ENCODE measurements at regions not wholly inside any gene's neighbourhood (a gene's known extent, or its start where the extent isn't known, plus 50 kb on each side); places are given as distances from the start of the nearest gene placed in this dataset.
"Not testable (repeated sequence)": the region's sequence is repeated elsewhere in the genome, so short reads cannot be mapped to it uniquely, and the experiment has no call there.

DNA sequence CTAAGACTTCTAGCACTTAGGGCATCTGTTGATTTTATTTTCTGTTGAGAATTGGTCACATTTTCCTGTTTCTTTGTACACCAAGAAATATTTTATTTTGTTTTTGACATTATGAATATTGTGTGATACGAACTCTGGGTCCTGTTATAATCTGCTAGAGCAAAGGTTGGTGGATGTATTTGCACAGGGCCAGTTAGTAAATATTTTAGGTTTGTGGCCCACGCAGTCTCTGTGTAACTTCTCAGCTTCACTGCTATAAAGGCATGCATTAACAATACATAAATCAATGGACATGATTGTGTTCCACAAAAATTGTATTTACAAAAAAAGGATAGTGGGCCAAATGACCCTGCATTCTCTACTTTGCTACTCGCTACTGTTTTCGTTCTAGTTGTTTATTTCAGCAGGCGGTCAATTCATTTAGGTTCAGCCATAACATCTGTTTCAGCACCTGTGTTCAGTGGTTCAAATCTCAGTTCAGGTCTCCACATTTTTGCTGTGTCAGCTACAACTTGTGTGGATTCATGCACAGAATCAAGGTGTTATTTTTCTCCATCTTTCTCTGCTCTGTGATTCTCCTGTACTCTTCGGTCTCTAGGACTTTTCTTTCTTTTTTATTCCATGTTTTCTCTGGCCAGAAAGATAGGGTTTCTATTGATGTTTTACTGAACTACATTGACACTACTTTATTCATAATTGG is 786.2 kb downstream of the ETS1 start:
- no peak for DNase-seq

DNA sequence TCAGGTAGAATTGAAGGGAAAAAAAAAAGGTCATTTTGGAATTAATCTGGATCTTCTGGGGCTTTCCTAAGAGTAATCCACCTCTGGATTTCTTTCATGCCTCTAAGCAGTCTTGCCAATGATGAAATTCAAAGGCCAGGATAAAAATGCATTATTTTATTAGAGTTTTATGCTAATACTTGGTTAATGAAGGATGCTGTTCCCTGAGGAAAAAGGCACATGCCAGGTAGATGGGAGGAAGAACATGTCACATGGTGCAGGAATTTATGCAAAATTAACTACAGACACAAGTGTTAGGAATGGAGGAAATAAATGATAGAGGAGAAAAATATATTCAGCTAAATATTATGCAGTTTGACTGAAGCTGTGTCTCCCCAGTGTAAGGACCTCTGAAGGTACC is 792.0 kb downstream of the ETS1 start:
- DNase-seq: no peak

DNA sequence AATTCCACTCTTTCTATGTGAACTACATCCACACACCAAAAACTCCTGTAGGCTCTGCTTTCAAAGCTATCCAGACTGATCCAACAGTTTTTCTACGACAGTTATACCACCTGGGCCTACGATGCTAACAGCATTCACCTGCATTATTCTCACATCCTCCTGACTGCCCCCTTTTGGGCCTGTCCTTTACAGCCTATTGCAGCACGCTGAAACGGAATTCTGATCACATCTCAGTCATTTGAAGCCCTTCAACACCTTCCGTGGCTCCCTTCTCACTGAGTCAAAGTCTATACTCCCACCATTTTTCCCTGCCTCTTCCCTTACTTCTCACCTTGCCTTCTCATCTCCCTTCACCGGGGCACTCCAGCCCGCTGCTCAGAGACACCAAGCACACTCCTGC is 791.3 kb upstream of the KIRREL3 start:
- DNase-seq: no peak

DNA sequence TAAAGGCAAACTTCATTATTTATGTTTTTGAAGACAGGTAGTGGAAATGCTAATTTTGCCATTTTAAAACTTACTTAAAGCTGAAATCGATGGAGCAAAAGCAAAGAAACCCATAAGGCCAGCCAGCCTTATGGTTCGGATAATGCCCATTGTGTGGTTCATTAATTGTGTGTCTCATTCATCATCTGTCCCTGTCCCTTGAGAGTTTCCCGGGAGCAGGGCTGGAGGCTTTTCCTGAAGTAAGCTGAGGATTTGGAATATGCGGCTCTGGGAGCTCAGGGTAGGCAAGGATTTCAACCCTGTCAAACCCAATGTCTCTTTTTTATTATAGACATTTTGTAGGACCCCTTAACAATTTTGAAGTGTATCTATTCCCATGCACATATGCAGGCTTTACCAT is 790.0 kb upstream of the KIRREL3 start:
- DNase-seq: no peak

DNA sequence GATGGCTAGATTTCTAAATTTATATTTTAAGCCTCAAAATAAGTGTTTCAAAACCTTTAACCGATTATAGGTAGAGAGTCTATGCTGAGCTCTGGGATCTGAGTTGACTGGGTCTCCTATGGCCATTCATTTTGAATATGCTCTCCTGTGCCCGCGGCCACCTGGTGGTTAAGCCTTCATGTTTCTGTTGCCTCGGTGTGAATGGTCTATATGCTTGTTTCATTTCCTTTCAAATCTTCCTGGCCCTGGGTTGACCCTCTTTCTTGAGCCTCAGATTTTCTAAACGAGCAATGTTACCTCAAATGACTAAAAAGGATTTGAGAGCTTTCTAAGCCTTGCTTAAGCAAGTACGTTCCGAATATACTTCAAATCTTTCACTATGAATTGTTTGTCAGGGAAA is 789.4 kb upstream of the KIRREL3 start:
- DNase-seq: no peak

DNA sequence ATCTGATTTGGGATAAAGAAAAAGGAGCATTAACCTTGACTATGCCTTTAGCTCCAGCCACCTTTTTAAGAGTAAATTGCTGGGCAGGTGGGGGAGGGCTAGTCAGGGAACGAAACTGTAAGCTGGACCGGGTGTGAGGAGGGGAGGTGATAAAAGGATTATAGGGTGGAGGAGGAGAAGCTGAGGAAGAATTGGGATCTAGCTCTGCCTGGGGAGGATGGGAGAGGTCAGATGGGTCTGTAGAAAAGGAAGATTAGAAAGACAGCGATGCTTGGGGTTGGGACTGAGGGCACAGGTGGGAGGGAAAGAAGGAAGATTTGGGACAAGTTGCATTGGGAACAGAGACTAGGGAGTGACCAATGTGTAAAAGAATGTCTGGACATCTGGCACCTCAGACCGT is 772.4 kb upstream of the KIRREL3 start:
- not testable (repeated sequence) for DNase-seq

DNA sequence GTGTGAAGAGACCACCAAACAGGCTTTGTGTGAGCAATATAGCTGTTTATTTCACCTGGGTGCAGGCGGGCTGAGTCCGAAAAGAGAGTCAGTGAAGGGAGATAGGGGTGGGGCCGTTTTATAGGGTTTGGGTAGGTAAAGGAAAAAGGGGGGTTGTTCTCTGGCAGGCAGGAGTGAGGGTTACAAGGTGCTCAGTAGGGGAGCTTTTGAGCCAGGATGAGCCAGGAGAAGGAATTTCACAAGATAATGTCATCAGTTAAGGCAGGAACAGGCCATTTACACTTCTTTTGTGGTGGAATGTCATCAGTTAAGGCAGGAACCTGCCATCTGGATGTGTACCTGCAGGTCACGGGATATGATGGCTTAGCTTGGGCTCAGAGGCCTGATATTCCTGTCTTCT is 768.4 kb upstream of the KIRREL3 start:
- not testable (repeated sequence) for DNase-seq

DNA sequence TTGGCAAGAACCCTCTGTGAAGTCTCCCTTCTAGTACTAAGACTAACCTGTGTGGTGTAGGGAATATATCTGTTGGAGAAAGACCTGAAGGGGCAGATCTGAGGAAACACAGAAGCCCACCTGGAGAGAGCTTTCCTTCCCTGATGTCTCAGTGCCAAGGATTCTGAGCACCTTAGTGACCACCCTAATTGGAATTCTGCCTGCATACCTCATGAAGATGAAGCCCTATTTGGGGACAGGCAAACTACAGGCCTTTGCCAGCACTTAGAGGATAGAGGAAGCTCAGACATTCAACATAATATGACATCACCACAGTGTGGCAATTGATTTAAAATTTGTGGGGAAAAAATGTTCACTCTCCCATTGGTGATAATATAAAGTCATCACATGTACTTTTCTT is 766.2 kb upstream of the KIRREL3 start:
- no peak for DNase-seq

DNA sequence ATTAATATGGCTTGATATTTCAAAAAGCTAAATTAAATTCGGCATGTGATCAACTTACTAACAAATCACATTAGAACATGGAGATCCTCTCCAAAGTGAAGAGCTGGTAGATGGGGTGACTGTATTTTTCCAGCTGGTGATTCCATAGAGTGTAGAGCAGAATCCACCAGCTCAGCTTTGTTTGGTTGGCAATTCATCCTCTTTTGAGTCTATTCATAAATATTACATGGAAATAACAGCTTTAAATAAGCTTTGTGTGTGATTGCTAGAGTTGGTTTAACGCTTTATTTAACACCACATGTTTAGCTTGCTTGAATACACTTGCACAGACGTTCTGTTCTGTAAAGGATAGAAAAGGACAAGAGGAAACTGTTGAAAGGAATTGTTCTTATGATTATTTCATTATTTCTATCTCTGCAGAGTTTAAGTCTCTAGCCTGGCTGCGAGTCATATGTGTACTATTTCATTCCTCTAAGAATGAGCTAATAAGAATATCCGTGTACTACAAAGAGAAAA is 738.3 kb upstream of the KIRREL3 start:
- DNase-seq: no peak

DNA sequence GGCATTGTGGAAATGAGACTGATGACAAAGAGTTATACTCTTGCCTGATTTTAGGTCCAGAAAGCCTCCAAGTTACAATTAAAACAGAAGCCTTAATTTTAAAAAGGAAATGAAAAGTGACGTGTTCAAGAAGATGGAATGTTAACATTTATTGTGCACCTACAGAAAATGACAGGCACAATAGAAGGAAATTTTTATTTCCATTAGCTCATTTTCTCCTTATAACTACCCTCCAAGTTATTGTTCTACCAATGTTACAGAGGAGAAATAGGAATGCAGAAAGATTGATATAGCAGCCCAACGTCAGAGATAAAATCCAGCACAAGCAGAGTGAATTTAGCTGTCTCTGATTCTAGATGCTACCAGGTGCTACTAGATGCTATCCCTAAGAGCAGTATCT is 736.9 kb upstream of the KIRREL3 start:
- DNase-seq: no peak

DNA sequence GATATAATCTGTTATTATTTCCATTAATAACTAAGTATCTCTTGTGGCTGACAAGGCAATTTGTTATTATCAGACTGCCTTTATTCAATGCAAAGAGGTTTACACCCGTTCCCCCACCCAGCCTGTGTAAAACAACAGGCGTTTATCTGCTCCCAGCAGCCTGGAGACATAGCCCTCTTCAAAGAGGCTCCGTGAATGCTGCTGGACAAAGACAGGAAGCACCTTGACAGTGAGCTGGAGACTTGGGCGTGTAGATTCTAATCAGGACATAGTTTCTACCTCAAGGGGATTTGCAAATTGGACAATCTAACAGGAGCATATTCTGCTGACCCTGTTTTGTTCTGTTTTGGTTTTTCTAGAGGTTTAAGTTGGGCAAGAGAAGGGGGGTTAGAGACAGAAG is 733.0 kb upstream of the KIRREL3 start:
- no peak for DNase-seq

DNA sequence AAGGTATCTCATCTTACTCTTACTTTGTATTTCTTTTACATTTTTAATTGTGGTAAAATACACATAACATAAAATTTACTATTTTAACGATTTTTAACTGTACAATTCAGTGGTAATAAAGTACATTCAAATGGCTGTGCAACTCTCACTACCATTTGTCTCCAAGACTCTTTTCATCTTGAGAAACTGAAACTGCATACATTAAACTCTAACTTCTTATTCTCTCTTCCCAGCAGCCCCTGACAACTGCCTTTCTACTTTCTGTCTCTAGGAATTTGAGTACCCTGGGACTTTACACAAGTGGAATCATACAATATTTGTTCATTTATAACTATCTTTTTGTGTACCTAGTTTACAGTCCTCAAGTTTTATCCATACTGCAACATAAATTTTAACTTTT is 725.8 kb upstream of the KIRREL3 start:
- DNase-seq: no peak

DNA sequence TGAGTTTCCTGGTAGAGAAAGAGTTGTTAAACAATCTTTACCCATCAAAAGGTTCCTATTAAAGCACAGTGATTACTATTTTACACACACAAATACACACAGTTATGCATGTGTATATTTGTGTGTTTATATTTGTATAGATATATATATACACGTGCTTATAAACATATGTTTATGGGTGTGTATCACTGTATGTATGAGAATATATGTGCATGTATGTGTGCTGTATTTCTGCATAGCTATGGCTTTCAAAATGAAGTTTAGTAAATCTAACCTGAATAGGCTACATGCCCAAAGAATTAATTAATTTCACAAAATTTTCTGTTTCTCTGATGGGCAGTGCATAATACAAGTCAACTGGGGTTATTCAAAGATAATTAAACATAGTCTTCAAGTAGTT is 723.1 kb upstream of the KIRREL3 start:
- DNase-seq: no peak

DNA sequence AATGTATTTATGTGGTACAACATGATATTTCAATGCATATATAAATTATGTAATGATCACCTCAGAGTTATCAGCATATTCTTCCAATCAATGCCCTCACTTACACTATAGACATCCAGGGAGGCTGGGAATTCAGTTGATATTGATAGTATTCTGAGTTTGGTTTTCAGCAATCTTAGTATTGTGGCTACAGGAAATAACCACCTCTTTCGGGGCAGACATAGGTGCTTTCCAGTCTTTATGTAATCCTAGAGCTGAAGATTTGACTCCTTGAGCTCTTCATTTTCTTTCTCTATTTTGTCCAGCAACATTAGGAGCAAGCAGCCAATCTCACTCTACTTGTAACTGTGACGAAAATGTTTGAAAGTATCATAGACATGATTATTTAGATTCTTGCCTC is 712.7 kb upstream of the KIRREL3 start:
- no peak for DNase-seq

DNA sequence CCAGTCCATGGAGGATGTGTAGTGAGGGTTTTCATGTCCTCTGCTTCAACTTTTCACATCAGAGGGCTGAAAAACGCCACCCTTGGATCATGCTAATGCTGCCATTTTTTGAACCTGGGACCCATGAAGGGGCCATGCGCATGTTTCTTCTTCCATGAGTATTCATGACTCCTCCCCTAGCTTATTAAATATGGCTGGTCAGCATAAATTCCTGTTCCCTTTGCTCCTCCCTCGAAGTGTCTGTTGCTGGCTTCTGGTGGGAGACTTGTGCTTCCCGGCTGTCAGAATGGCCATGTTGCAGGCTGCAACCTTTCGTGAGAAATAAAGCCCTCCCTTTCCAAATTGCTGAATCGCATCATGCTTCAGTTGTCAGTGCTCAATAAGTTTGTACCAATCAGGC is 711.2 kb upstream of the KIRREL3 start:
- DNase-seq: no peak

DNA sequence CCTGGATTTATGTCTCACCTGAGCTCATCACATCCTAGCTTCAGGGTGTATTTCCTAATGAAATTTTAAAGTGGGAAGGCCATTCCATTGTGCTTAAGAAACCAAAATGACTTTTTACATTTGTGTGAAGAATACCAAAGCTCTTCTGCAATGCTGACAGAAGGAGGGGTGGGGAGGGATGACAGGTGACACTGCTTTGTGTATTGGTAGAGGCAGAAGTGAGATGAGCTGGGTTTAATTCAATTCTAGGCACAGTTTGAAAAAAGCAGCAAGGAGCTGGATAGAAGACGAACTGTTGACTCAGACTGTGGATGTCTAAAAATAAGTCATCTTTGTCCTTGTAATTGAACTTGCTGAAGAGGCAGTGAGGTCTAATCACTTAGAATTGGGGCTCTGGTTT is 710.3 kb upstream of the KIRREL3 start:
- DNase-seq: no peak

DNA sequence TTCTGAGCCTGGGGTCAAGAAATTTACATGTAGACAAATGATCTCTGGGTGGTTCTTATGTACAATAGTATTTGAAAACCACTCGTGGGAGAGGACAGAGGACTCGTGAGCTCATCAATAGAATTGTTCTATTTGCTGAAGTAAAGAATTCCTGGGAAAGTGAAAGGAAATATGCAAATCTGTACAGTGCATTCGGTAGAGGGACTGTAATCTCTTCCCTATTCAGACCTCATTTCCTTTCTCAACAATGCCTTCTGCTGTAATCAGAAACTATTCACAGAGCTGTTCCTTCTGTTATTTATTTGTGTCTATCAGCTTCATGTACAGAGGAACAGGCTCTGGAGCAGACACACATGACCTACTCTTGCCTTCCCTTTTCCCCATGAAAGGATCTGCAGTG is 709.4 kb upstream of the KIRREL3 start:
- DNase-seq: no peak

DNA sequence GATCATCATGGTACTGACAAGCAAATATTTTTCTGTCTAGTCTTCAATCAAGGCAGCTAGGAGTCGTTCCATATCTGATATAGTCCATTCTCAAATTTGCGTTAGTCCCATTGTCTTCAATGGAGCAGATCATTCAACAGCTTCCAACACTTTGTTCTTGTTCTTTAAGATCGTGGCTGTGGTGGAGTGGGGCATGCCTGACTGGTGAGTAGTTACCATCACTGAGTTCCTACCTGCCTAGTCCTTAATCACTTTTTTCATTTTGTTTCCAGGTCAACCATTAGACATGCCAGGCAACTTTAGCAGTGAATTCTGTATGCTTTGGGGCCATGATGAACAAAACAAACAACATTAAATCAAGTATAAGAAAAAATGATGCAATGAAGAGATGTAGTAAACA is 693.1 kb upstream of the KIRREL3 start:
- peak; percentile 95 for DNase-seq

DNA sequence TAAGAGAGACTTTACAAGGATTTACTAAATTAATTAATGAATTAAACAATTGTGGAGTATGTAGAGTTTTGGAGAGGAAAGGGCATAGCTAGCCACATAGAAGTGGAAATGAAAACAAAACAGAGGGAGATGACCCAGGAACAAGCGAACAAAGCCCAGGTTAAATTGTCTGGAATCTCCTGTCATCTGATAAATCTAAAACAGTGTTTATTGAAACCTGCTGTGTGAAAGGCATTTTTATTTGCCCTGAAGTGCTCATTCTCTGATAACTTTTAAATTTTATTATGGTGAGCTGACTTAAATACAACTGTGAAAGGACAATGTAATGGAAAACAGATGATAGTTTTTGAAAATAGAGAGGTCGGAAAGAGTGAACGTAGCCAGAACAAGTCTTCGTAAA is 682.8 kb upstream of the KIRREL3 start:
- no peak for DNase-seq

DNA sequence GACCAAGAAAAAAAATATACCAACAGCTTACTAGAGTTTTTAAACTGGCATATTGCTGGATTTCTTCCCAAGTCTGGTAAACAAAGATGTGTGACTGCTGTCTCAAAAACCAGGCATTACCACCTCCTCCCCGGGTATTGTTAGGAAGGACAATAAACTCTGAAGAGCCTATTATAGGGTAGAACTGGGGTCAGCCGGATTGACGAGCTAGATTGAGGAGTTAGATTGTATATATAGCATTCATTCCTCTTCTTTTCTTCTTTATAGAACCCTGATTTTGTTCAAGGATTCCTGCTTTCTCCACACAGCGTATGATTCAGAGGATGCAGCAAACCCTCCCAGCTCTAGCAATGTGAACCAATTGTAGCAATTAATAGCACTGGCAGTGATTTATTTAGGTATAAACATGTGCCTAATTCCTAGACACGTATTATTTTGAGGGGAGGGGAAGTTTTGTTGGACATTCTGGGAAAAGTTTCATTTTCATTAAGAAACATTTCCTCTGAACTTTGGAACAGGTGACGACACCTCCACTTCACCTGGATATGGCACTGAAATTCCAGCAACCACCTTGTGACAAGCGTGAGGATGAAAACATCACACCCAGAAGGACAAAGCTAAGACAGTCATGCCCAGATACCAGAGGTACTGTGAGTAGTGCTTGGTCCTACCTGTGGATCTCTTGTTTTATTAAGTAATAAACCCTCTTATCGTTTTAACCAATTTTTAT is 679.4 kb upstream of the KIRREL3 start:
- DNase-seq: no peak

DNA sequence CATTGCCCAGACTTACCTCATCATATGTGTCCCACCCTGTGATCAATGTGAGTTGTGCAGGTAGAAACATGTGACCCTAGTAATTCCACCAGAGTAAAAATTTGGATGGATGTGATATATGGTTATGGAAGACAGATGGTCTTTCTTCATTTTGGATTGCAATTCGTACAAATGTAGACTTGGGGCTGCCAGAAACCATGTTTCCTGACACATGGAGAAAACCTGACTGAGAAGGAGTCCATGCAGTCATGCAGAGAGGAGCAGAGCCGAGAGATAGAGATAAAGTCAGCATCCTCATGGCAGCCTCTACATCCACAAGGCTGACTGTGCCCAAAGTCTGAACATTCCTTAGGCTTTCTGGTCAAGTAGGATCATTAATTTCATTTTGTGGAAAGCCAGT is 678.1 kb upstream of the KIRREL3 start:
- DNase-seq: no peak

DNA sequence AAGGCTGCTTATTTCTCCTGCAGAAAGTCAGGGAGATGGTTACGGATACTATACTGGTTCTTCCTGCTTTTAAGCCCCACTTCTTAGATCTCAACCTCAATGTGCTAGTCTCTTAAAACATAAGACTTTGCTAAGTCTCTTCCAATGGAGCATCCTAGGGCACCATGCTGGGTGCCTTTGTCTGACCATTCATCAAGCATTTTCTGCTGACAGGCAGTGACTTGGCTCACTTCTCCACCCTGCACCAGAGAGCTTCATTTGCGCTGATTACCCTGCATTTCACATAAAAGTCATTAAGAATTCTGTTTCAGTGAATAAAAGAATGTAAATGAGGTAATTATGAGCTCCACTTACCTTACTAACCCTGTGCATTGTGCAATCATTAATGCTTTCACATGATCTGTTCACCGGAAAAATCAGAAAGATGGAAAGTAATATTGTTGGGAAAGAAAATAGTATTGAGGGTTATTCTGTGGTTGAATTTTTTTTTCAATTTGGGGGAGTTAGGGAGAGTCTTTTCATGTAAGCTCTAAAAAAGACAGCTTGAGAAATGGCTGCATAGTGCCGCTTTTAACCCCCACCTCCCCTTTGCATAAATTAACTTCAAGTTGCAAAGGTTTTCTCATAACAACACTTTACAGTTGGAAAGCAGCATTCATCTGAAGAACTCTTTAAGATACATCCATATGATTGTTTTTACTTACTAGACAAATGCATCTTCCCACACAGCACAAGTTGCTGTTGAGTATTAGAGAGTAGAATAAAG is 677.3 kb upstream of the KIRREL3 start:
- no peak for DNase-seq

DNA sequence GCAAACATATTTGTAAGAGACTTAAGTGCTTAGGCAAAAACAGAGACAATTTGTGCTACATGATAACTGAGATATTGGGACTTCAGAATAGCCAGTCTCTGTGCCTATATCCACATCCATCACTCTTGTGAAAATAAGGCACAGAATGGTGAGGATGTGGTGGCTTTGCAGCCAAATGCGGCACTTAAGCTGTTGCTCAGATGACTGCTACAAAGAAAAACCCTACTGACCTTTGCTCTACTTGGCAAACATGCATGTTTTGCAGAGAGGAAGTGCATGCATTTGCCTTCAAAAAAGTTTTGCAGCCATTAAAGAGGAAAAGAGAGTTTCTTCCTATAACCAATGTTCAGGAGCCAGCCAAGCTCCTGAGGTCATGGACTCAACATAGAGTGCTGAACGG is 675.0 kb upstream of the KIRREL3 start:
- no peak for DNase-seq

DNA sequence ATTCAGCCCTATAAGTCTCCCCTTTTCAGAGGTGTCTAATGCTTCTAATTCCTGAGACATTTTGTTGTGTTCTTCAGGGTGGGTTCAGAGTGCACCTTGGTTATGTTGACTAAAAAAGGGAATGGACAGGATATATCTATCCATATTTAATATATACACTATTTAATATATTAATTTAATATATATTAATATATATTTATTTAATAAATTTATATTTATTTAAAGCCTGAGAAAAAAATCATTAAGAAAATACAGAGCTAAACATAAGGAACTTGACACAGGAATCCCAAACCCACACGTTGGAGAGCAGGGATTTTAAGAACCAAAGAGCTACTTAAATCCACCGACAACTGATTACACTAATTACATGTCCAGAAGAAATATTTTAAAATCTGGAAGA is 674.2 kb upstream of the KIRREL3 start:
- DNase-seq: no peak

Measured in DMS79 treated with DMSO at 0.1 percent for 48 hours (cell line).